Urinary bladder (tissue), 3 donors: ENCODE measurements at regions not wholly inside any gene's neighbourhood (a gene's known extent, or its start where the extent isn't known, plus 50 kb on each side); places are given as distances from the start of the nearest gene placed in this dataset.

ENCODE experiments used
- DNase-seq: peaks from one replicate; pipeline ENCODE4 v3.0.0-alpha.2; 2015; ENCODE audit errors: extremely low spot score
- H3K27ac ChIP-seq: one replicate; pipeline ENCODE4 v1.5.1; 2013; ENCODE audit warnings: low read depth, mild to moderate bottlenecking, moderate library complexity
- H3K36me3 ChIP-seq: one replicate; pipeline ENCODE4 v1.6.1; 2013; ENCODE audit warnings: mild to moderate bottlenecking, moderate library complexity; ENCODE audit not compliant: insufficient read depth
- H3K4me1 ChIP-seq: one replicate; pipeline ENCODE4 v1.6.1; 2013; ENCODE audit warnings: mild to moderate bottlenecking, moderate library complexity; ENCODE audit not compliant: insufficient read depth
- H3K4me3 ChIP-seq: one replicate; pipeline ENCODE4 v1.5.1; 2013; ENCODE audit warnings: low read depth, low read length
- WGBS: extraction: QIAGEN DNeasy Blood & Tissue Kit; methylation state at CpG from one replicate; pipeline ENCODE4 v1.1.7; 2013; 5-methylcytosine and 5-hydroxymethylcytosine counted together
- donor health status: healthy with polysubstance abuse.
- donor health status: healthy.

- Histone ChIP-seq H3K27ac (no peak overlapping the region), H3K4me1 (no peaks in the 10 kb centered on the region), H3K4me3 (no peak overlapping the region), H3K36me3 (no peaks in the 10 kb centered on the region)
- no peak for DNase-seq
- WGBS: 53% methylated on average over 3 of the region's 3 CpGs
These were observed 141.6 kb downstream of the FBXO8 start for GRCh38 chr4:174141876-174142275.

GRCh38 chr4:174138616-174139015 lies 144.9 kb downstream of the FBXO8 start:
- no peaks in the 10 kb centered on the region for H3K4me1 ChIP-seq
- H3K36me3 ChIP-seq: no peaks in the 10 kb centered on the region
- no peak overlapping the region for H3K4me3 ChIP-seq
- DNase-seq: no peak
- no peak overlapping the region for H3K27ac ChIP-seq
- WGBS: 74% methylated on average over 1 of the region's 1 CpG

DNA sequence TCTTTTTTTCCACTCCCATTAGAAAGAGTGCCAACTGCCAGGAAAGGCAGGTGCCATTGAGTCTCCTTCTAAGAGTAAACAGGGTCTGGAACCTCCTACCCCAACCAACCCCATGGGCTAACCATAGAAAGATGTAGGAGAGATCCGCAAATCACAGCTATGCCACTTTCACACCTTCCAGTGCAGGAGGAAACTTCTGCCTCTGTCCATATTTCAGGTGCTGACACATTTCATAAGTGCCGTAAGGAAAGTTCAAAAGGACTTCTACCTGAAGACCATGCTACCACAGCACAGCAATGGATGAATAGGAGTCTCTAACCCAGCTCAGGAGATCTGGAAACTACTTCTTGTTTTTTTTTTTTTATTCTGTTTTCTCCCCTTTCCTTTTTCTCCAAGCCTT lies 145.8 kb downstream of the FBXO8 start:
- no peak for DNase-seq
- H3K4me1 ChIP-seq: no peaks in the 10 kb centered on the region
- H3K36me3 ChIP-seq: no peaks in the 10 kb centered on the region
- H3K27ac ChIP-seq: no peak overlapping the region
- 92% methylated on average over 2 of the region's 2 CpGs for WGBS
- no peak overlapping the region for H3K4me3 ChIP-seq

- H3K36me3 ChIP-seq: no peaks in the 10 kb centered on the region
- H3K27ac ChIP-seq: peak overlapping the region; percentile 28
- 14% methylated on average over 12 of the region's 12 CpGs for WGBS
- H3K4me3 ChIP-seq: peak overlapping the region; percentile 10
- DNase-seq: peak; percentile 42
- H3K4me1 ChIP-seq: no peaks in the 10 kb centered on the region
These were observed 147.5 kb downstream of the FBXO8 start for GRCh38 chr4:174135936-174136406.

- peak overlapping the region; percentile 10 for H3K4me3 ChIP-seq
- no peaks in the 10 kb centered on the region for H3K36me3 ChIP-seq
- 16% methylated on average over 1 of the region's 1 CpG for WGBS
- no peaks in the 10 kb centered on the region for H3K4me1 ChIP-seq
- no peak overlapping the region for H3K27ac ChIP-seq
- no peak for DNase-seq
These were observed 147.9 kb downstream of the FBXO8 start for GRCh38 chr4:174135530-174135929.

DNA sequence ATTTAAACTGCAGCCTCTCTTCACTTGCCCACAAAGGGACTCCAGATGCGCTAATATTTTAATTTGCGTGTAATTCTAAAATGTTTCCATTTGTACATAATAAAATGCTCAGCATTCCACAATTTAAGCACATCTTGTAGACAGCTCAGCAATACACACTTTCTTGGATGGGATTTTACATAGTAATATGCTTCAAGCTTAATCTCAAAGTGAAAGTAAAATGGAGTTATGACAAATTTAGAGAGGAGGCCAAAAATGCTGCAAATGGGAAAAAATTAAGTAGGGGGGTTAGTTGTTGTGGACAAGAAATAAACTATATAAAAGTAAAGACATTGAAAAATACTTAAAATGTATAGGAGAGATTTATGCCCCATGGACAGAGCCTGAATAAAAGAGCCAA lies 149.1 kb downstream of the FBXO8 start:
- Histone ChIP-seq H3K27ac (no peak overlapping the region), H3K4me3 (no peak overlapping the region), H3K4me1 (no peaks in the 10 kb centered on the region), H3K36me3 (no peaks in the 10 kb centered on the region)
- DNase-seq: no peak
- WGBS: 71% methylated on average over 2 of the region's 2 CpGs

DNA sequence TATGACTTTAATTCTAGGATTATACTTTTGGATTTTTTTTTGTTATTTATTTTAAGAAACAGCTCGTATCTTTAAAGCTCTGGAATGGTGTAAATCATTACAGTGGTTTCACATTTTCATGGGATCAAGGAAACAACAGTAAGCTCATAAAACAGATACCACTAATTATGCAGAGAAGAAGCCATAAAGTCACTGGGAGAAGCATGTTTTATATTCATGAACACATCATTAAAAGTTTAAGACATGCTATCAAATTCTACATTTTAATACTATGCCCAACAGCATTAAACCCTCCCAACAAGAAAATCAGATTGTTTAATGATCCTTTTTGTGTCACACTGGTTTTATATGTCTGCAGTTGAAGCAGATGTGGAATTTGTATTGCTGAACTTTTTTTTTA lies 149.9 kb downstream of the FBXO8 start:
- Histone ChIP-seq H3K4me1 (no peaks in the 10 kb centered on the region), H3K4me3 (no peak overlapping the region), H3K27ac (no peak overlapping the region), H3K36me3 (no peaks in the 10 kb centered on the region)
- DNase-seq: no peak
- WGBS: 42% methylated on average over 1 of the region's 1 CpG

DNA sequence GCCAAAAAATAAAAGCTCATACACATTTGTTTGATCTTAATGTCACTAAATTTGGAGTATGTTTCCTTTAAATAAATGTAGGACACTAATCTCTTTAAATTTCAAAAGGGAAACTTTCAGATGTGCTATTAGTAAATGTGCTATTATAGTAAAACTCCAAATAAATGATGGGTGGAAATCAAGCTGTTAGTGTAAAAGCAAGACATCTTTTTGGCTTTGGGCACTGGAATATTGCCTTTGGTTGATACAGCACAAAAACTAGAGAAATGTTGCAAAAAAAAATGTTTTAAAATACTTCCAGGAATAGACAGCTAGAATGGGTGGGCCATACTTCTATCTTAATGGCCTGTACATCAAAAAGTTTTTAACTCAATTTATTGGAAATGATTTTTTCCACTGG lies 151.6 kb downstream of the FBXO8 start:
- Histone ChIP-seq H3K27ac (no peak overlapping the region), H3K4me3 (no peak overlapping the region), H3K36me3 (no peaks in the 10 kb centered on the region), H3K4me1 (no peaks in the 10 kb centered on the region)
- no peak for DNase-seq

DNA sequence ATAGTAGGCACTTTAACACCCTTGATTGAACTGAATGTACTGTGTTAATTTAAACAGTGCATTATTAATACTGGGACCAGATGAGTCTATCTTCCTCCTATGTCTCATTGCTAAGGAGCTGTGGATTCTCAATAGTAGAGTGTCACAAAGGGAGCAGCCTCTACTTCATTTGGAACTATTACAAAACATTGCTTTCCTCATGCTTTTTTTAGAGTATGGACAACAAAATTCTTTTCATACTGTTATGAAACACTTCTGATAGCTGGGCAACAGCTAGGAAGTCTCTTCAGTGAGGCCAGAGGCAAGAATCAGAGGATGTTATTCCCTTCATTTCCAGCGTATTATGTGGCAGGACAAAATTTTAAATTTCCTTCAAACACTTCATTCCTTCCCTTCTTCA lies 160.8 kb downstream of the FBXO8 start:
- no peak for DNase-seq
- Histone ChIP-seq H3K4me3 (no peak overlapping the region), H3K27ac (no peak overlapping the region), H3K36me3 (no peaks in the 10 kb centered on the region), H3K4me1 (no peaks in the 10 kb centered on the region)
- WGBS: 49% methylated on average over 1 of the region's 1 CpG

GRCh38 chr4:174120446-174121295 lies 162.8 kb downstream of the FBXO8 start:
- no peaks in the 10 kb centered on the region for H3K36me3 ChIP-seq
- DNase-seq: peak; percentile 42
- H3K4me1 ChIP-seq: no peaks in the 10 kb centered on the region
- peak overlapping the region; percentile 3 for H3K4me3 ChIP-seq
- WGBS: 19% methylated on average over 21 of the region's 21 CpGs
- H3K27ac ChIP-seq: no peak overlapping the region

DNA sequence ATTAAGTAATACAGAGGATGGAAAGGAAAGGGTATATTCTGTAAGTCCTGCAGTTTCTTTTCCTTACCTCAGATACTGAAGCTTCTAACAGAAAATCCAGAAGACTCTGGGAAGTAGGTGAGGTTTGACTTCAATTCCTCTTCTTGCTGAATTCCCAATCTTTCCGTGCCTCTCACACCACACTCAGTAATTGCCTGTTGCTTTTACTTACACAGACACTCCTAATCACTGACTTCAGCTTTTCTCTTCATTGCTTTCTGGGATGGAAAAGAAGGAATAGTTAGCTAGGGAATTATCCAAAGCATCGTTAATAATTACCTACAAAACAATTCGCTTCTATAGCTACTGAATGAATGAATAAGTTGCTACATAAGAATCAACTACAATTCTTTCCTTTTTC lies 163.6 kb downstream of the FBXO8 start:
- Histone ChIP-seq H3K4me1 (no peaks in the 10 kb centered on the region), H3K27ac (no peak overlapping the region), H3K36me3 (no peaks in the 10 kb centered on the region), H3K4me3 (no peak overlapping the region)
- DNase-seq: no peak
- 26% methylated on average over 3 of the region's 3 CpGs for WGBS

- no peaks in the 10 kb centered on the region for H3K4me1 ChIP-seq
- DNase-seq: no peak
- no peak overlapping the region for H3K27ac ChIP-seq
- no peaks in the 10 kb centered on the region for H3K36me3 ChIP-seq
- no peak overlapping the region for H3K4me3 ChIP-seq
- WGBS: 93% methylated on average over 4 of the region's 4 CpGs
These were observed 164.4 kb downstream of the FBXO8 start for GRCh38 chr4:174119051-174119450.

GRCh38 chr4:174118171-174118570 lies 165.3 kb downstream of the FBXO8 start:
- DNase-seq: no peak
- 89% methylated on average over 4 of the region's 4 CpGs for WGBS
- no peak overlapping the region for H3K4me3 ChIP-seq
- no peaks in the 10 kb centered on the region for H3K4me1 ChIP-seq
- no peaks in the 10 kb centered on the region for H3K36me3 ChIP-seq
- H3K27ac ChIP-seq: no peak overlapping the region

- 97% methylated on average over 8 of the region's 8 CpGs for WGBS
- no peaks in the 10 kb centered on the region for H3K4me1 ChIP-seq
- H3K27ac ChIP-seq: no peak overlapping the region
- no peak for DNase-seq
- no peak overlapping the region for H3K4me3 ChIP-seq
- H3K36me3 ChIP-seq: no peaks in the 10 kb centered on the region
These were observed 166.0 kb downstream of the FBXO8 start for GRCh38 chr4:174117445-174117844.
